GM12892 (cell line): ENCODE measurements at regions not wholly inside any gene's neighbourhood (a gene's known extent, or its start where the extent isn't known, plus 50 kb on each side); places are given as distances from the start of the nearest gene placed in this dataset.

Experiments used
- DNase-seq: peaks from one replicate; pipeline ENCODE4 v3.0.0; 2011; ENCODE audit not compliant: insufficient read length
- FAIRE-seq: peaks from 2 replicates; lab custom pipeline; 2011; peaks lifted over from hg19 to GRCh38; lab: Jason Lieb, UNC
- POLR2A ChIP-seq: IDR thresholded peaks from 2 replicates; pipeline ENCODE4 v1.6.1; 2011; ENCODE audit warnings: low read depth, low read length, control low read depth
- POLR2AphosphoS5 ChIP-seq: IDR thresholded peaks from 2 replicates; pipeline ENCODE4 v1.6.1; 2011; ENCODE audit warnings: low read depth, low read length, control low read depth
- TAF1 ChIP-seq: IDR thresholded peaks from 2 replicates; pipeline ENCODE4 v1.6.1; 2011; ENCODE audit warnings: low read depth, mild to moderate bottlenecking, control low read depth, low read length, borderline replicate concordance

GRCh38 chr21:38680401-38680800 lies 125.3 kb upstream of the ETS2 start:
- no peak for FAIRE-seq
- no peak for DNase-seq

DNA sequence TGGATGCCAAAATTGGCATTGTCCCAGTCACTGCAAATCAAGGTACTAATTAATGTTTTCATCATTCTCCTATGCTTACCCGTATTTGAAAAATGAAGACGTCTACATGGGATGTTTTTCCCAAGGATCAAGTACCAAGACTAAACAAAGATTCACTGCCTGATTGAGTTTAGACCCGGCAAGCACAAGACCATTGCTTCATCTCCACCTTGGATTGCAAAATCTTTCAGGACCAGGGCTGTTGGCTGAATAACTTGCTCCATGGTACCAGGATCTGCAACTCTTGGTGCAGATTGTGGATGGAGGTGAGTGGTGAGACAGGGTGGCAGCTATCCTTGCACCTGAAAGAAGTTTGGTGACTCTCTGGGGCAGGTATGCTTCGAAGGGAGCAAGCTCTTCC lies 122.5 kb upstream of the ETS2 start:
- no peak for TF ChIP-seq TAF1
- TF ChIP-seq POLR2A, result no peak
- no peak for TF ChIP-seq POLR2AphosphoS5
- FAIRE-seq (no peak), DNase-seq (no peak)

More at GRCh38 chr21:38680401-38680800, 125.3 kb upstream of the ETS2 start:
- no peak for TF ChIP-seq POLR2AphosphoS5
- no peak for TF ChIP-seq TAF1
- no peak for TF ChIP-seq POLR2A

DNA sequence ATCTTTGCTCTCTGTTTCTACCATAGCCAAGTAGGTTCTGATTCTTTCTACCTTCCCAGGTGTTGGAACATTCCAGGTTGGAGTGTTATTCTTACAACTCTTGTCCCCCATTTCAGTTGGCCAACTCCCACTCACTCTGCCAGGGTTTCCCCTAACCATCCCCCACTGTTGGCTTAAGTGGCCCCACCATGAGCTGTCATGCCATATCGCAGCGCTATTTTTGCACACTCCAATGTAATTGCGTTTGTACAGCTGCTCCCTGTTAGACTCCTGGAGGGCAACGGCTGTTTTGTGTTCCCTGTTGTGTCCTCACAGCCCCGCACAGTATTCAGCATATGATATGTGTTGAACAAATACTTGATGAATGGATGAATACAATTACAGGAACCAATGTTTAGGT lies 117.7 kb upstream of the ETS2 start:
- no peak for FAIRE-seq
- TF ChIP-seq POLR2AphosphoS5, result no peak
- no peak for TF ChIP-seq POLR2A
- no peak for TF ChIP-seq TAF1
- DNase-seq, result no peak

GRCh38 chr21:38691631-38692030 lies 114.1 kb upstream of the ETS2 start:
- TF ChIP-seq POLR2A (no peak), POLR2AphosphoS5 (no peak), TAF1 (no peak)
- DNase-seq, result no peak
- no peak for FAIRE-seq

- TF ChIP-seq POLR2A (no peak), POLR2AphosphoS5 (no peak), TAF1 (no peak)
- DNase-seq (no peak), FAIRE-seq (no peak)
Observed at GRCh38 chr21:38696579-38696978, 109.2 kb upstream of the ETS2 start.

GRCh38 chr21:38699048-38699447 lies 106.7 kb upstream of the ETS2 start:
- TF ChIP-seq TAF1 (no peak), POLR2AphosphoS5 (no peak), POLR2A (no peak)
- FAIRE-seq (no peak), DNase-seq (no peak)

DNA sequence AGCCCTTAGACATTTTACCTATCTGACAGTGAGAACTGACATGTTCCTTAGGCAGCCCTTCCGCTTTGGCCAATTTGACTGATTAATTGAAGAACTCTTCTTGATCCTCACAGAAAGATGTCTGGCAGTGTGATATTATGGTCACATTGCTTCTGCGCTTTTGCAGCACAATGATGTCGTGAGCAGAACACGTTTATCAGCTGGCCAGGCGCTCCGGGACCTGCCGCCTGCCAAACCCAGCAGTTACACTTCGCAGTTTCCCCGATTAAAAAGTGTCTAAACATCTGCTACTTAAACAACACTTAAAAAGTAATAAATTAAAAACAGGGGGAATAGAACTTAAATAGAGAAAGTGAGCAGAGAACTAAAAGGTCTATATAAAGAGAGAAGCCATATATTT lies 103.5 kb upstream of the ETS2 start:
- FAIRE-seq (no peak), DNase-seq (no peak)
- TF ChIP-seq POLR2A, result no peak
- no peak for TF ChIP-seq TAF1
- TF ChIP-seq POLR2AphosphoS5, result no peak

DNA sequence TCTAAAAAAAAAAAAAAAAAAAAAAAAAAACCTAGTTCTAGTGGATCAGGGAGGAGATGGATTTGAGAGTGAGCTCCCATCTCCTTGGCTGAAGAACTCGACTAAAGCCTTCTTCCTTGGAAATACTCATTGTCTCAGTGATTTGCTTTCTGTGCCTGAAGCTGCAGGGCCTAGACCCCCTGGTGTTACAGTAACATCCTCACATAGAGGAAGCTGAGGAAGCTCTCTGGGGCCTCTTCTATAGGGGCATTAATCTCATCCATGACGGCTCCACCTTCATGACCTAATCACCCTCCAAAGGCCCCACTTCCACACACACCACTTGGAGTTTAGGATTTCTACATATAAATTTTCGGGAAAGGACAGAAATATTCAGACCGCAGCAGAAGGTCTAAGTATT lies 95.9 kb upstream of the ETS2 start:
- TF ChIP-seq TAF1 (no peak), POLR2AphosphoS5 (no peak), POLR2A (no peak)
- DNase-seq (no peak), FAIRE-seq (no peak)

DNA sequence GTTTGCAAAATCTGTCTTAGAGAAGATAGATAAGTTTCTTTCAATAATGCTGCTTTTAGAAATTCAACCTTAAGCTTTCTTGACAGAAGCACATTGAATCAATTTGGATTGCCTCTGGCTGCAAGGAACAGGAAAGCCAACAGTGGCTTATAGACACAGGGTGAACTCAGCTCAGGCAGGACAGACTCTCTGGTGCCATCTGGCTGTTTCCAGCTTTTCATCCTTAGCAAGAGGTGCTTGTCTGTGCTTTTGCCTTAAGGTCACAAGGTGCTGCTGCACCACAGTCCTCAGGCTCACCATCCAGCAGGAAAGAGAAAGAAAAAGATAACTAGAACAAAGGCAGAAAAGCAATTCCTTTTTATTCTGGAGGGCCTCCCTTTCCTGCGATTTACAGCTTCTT lies 93.7 kb upstream of the ETS2 start:
- no peak for DNase-seq
- FAIRE-seq, result no peak
- TF ChIP-seq POLR2A (no peak), TAF1 (no peak), POLR2AphosphoS5 (no peak)

DNA sequence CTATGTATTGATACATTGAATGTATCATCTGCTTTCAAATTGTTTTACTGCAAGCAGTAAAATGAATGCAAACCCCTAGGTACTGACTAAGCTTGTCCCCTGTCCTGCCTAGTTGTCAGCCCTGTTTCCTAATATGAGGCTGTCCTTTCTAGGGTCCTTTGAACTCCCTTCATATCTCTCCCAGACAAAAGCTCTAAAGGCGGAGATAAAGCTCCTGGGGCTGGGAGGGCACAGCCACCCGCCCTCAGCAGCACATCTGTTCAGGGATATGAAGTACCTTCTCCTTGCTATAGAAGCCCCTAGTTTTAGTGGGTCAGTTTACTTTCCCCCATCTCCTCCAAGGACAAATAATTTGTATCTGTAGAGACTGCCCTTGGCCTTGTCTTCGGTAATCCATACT lies 93.1 kb upstream of the ETS2 start:
- TF ChIP-seq POLR2AphosphoS5, result no peak
- no peak for TF ChIP-seq TAF1
- TF ChIP-seq POLR2A, result no peak
- no peak for DNase-seq
- no peak for FAIRE-seq

DNA sequence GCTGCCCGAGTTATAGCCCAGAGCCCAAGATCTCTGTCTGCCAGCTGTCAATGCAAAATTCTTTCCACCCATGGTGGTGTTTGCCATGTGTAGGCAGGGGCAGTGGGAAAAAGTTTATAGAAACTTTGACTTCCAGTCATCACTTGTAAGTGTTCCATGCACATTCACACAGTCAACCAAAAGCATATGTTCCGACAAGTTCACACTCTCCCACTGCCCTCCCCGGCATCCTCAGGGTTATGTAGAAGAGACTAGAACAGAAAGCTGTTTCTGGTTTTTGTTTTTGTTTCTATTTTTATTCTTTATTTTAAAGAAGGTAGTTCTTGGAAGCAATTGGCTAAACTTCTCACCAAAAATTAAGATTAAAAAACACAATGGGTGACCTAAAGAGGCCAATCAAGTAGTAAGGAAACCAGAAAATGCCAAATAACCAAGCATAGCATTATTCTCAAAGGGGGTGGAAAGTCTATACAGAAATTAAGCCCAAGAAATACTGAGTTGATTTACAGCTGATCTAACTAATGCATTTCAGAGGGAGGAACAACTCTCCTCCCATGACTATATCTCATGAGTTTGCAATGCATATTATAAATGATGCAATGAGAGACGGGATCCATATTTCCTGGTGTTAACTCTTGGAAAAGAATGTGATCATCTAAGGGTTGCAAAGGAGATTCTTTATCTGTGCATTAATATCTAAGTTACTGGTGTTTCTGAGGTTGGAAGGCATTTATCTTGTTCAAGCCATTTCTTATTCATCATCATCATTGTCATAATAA lies 91.5 kb upstream of the ETS2 start:
- no peak for TF ChIP-seq POLR2AphosphoS5
- TF ChIP-seq POLR2A, result no peak
- TF ChIP-seq TAF1, result no peak
- FAIRE-seq, result no peak

GRCh38 chr21:38714999-38715398 lies 90.7 kb upstream of the ETS2 start:
- TF ChIP-seq POLR2A, result no peak
- TF ChIP-seq TAF1, result no peak
- no peak for TF ChIP-seq POLR2AphosphoS5
- FAIRE-seq (no peak), DNase-seq (no peak)

More for the DNA sequence above, 91.5 kb upstream of the ETS2 start:
- no peak for DNase-seq

DNA sequence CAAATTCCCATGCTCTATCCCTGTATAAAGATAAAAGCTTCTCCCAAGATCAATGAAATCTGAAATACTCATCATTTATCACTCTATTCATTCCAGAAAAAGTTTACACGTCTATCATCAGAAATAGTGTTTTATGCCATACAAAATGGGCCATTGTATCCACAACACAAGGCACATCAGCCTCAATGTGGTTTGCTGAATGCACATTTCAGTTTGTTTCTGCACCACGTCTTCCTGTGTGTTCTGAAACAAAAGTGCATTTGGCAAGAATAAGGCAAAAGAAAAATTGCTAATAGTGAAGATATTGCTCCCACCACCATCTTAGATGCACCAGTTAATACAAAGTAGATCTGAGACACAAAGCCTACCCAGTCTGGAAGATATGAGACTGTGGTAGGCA lies 89.6 kb upstream of the ETS2 start:
- no peak for FAIRE-seq
- TF ChIP-seq POLR2A (no peak), POLR2AphosphoS5 (no peak), TAF1 (no peak)
- DNase-seq, result no peak
